SK-N-SH treated with all-trans-retinoic acid at 6 μM for 48 hours (cell line): ENCODE measurements at regions not wholly inside any gene's neighbourhood (a gene's known extent, or its start where the extent isn't known, plus 50 kb on each side); places are given as distances from the start of the nearest gene placed in this dataset.

Source experiments
- ARNTL ChIP-seq: fragments of 450-650 bp; formaldehyde crosslinking; IDR thresholded peaks from 2 replicates; pipeline ENCODE4 v1.5.0; 2020; ENCODE audit warnings: low read depth, mild to moderate bottlenecking, moderate library complexity, borderline replicate concordance
- BACH2 ChIP-seq: fragments of 250-450 bp; sonication (Bioruptor Pico); IDR thresholded peaks from 2 replicates; pipeline ENCODE4 v1.9.0; 2021; ENCODE audit warnings: mild to moderate bottlenecking, borderline replicate concordance
- CSDC2 ChIP-seq: fragments of 250-450 bp; sonication (Bioruptor Pico); IDR thresholded peaks from 2 replicates; pipeline ENCODE4 v1.5.0; 2020; ENCODE audit warnings: mild to moderate bottlenecking, moderate library complexity
- OSR1 ChIP-seq: fragments of 250-450 bp; sonication (Bioruptor Pico); IDR thresholded peaks from 2 replicates; pipeline ENCODE4 v1.8.0; 2022; ENCODE audit warnings: moderate library complexity, mild to moderate bottlenecking, inconsistent platforms
- RARB ChIP-seq: fragments of 250-450 bp; sonication (Bioruptor Pico); IDR thresholded peaks from 2 replicates; pipeline ENCODE4 v1.8.0; 2021; ENCODE audit warnings: mild to moderate bottlenecking, moderate library complexity
- TOX ChIP-seq: fragments of 250-450 bp; sonication (Bioruptor Pico); IDR thresholded peaks from 2 replicates; pipeline ENCODE4 v1.8.0; 2021; ENCODE audit warnings: mild to moderate bottlenecking, moderate library complexity, borderline replicate concordance
- ZFP3 ChIP-seq: fragments of 250-450 bp; sonication (Bioruptor Pico); IDR thresholded peaks from 2 replicates; pipeline ENCODE4 v1.5.0; 2020; ENCODE audit warnings: mild to moderate bottlenecking, moderate library complexity
- ZFP30 ChIP-seq: fragments of 450-650 bp; formaldehyde crosslinking; IDR thresholded peaks from 2 replicates; pipeline ENCODE4 v1.5.0; 2022; ENCODE audit warnings: mild to moderate bottlenecking, moderate library complexity
- ZNF565 ChIP-seq: fragments of 450-650 bp; formaldehyde crosslinking; conservative IDR thresholded peaks from 2 replicates; pipeline ENCODE4 v1.5.0; 2020; ENCODE audit warnings: low read depth, mild to moderate bottlenecking, moderate library complexity
- ZNF8 ChIP-seq: fragments of 450-650 bp; formaldehyde crosslinking; IDR thresholded peaks from 2 replicates; pipeline ENCODE4 v1.5.0; 2020; ENCODE audit warnings: mild to moderate bottlenecking, moderate library complexity
- TF ChIP-seq, protein P1 (sequence below): fragments of 250-450 bp; sonication (Bioruptor Pico); IDR thresholded peaks from 2 replicates; pipeline ENCODE4 v1.8.0; 2020; ENCODE audit warnings: mild to moderate bottlenecking, moderate library complexity, borderline replicate concordance
- TF ChIP-seq, protein P2 (sequence below): fragments of 250-450 bp; sonication (Bioruptor Pico); IDR thresholded peaks from 2 replicates; pipeline ENCODE4 v1.5.0; 2020; ENCODE audit warnings: mild to moderate bottlenecking, moderate library complexity
- TF ChIP-seq, protein P3 (sequence below): fragments of 250-450 bp; sonication (Bioruptor Pico); IDR thresholded peaks from 2 replicates; pipeline ENCODE4 v1.5.1; 2021; ENCODE audit warnings: mild to moderate bottlenecking, moderate library complexity

DNA sequence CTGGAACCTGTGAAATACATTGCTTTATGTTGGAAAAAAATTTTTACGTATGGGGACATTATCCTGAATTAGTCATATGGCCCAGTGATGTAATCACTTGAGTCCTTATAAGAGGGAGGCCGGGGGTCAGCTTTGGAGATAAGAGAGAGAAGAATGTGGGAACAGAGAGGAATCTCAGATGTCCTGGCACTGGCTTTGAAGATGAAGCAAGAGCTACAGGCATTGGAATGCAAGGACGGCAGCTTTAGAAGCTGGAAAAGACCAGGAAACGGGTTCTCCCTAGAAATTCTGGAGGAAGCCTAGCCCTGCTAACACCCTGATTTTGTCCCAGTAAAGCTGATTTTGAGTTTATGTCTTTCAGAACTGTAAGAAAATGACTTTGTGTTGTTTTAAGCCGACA lies 1129.9 kb upstream of the GYPC start:
- no peak for TF ChIP-seq BACH2 (CRISPR knock-in tag)
- no peak for TF ChIP-seq OSR1 (CRISPR knock-in tag)
- TF ChIP-seq ZFP3 (CRISPR knock-in tag), result no peak
- TF ChIP-seq, protein P1, sequence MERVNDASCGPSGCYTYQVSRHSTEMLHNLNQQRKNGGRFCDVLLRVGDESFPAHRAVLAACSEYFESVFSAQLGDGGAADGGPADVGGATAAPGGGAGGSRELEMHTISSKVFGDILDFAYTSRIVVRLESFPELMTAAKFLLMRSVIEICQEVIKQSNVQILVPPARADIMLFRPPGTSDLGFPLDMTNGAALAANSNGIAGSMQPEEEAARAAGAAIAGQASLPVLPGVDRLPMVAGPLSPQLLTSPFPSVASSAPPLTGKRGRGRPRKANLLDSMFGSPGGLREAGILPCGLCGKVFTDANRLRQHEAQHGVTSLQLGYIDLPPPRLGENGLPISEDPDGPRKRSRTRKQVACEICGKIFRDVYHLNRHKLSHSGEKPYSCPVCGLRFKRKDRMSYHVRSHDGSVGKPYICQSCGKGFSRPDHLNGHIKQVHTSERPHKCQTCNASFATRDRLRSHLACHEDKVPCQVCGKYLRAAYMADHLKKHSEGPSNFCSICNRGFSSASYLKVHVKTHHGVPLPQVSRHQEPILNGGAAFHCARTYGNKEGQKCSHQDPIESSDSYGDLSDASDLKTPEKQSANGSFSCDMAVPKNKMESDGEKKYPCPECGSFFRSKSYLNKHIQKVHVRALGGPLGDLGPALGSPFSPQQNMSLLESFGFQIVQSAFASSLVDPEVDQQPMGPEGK (CRISPR knock-in tag), result no peak
- no peak for TF ChIP-seq ZFP30 (CRISPR knock-in tag)
- TF ChIP-seq RARB (CRISPR knock-in tag), result no peak
- no peak for TF ChIP-seq TOX (CRISPR knock-in tag)
- no peak for TF ChIP-seq ZNF565
- no peak for TF ChIP-seq ARNTL (CRISPR knock-in tag)
- TF ChIP-seq, protein P2, sequence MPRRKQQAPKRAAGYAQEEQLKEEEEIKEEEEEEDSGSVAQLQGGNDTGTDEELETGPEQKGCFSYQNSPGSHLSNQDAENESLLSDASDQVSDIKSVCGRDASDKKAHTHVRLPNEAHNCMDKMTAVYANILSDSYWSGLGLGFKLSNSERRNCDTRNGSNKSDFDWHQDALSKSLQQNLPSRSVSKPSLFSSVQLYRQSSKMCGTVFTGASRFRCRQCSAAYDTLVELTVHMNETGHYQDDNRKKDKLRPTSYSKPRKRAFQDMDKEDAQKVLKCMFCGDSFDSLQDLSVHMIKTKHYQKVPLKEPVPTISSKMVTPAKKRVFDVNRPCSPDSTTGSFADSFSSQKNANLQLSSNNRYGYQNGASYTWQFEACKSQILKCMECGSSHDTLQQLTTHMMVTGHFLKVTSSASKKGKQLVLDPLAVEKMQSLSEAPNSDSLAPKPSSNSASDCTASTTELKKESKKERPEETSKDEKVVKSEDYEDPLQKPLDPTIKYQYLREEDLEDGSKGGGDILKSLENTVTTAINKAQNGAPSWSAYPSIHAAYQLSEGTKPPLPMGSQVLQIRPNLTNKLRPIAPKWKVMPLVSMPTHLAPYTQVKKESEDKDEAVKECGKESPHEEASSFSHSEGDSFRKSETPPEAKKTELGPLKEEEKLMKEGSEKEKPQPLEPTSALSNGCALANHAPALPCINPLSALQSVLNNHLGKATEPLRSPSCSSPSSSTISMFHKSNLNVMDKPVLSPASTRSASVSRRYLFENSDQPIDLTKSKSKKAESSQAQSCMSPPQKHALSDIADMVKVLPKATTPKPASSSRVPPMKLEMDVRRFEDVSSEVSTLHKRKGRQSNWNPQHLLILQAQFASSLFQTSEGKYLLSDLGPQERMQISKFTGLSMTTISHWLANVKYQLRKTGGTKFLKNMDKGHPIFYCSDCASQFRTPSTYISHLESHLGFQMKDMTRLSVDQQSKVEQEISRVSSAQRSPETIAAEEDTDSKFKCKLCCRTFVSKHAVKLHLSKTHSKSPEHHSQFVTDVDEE (CRISPR knock-in tag), result no peak
- TF ChIP-seq ZNF8 (CRISPR knock-in tag), result no peak
- TF ChIP-seq, protein P3, sequence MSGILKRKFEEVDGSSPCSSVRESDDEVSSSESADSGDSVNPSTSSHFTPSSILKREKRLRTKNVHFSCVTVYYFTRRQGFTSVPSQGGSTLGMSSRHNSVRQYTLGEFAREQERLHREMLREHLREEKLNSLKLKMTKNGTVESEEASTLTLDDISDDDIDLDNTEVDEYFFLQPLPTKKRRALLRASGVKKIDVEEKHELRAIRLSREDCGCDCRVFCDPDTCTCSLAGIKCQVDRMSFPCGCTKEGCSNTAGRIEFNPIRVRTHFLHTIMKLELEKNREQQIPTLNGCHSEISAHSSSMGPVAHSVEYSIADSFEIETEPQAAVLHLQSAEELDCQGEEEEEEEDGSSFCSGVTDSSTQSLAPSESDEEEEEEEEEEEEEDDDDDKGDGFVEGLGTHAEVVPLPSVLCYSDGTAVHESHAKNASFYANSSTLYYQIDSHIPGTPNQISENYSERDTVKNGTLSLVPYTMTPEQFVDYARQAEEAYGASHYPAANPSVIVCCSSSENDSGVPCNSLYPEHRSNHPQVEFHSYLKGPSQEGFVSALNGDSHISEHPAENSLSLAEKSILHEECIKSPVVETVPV, result no peak
- TF ChIP-seq CSDC2 (CRISPR knock-in tag), result no peak
